Cerebellar cortex (tissue), 1 donor: ENCODE measurements at regions not wholly inside any gene's neighbourhood (a gene's known extent, or its start where the extent isn't known, plus 50 kb on each side); places are given as distances from the start of the nearest gene placed in this dataset.

Experiments
- DNase-seq: peaks from one replicate; pipeline ENCODE4 v3.0.0-alpha.2; 2015; ENCODE audit warnings: low spot score

DNA sequence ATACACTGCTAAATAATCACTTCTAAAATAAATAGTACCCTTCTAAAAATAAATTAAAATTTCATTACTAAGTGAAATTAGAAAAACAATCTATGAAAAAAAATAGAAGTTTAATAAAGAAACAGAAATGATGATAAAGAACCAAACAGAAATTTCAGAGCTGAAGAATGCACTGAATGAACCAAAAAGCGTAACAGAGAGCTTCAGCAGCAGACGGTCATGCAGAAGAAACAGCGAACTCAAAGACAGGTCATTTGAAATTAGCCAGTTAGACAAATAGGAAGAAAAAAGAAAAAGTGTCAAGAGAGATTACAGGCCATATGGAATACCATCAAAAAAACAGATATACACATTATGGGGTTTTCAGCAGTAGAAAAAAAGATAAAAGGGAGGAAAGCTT is 706.7 kb downstream of the TBC1D32 start:
- DNase-seq, result no peak

DNA sequence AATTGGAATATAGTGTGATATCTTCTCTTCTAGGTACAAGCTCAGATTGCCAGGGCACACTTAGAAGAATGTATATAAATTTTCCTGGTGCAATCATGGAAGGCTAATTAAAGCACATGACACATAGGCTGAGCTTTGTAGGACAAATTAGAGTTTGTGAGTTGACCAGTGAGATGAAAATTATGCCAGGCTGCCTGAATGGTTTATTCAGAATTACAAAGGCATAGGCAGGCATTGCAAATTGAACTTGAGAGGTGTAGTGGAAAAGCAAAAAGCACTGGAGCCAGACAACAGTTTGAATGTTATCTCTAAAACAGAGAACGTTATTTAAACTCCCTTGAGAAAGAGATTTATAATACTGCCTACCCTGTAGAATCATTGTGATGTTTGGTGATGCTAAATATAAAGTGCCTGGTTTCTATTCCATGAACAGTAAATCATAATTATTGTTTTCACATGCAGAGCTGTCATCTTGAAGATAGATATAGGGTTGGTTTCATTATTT is 712.1 kb downstream of the TBC1D32 start:
- DNase-seq, result no peak

DNA sequence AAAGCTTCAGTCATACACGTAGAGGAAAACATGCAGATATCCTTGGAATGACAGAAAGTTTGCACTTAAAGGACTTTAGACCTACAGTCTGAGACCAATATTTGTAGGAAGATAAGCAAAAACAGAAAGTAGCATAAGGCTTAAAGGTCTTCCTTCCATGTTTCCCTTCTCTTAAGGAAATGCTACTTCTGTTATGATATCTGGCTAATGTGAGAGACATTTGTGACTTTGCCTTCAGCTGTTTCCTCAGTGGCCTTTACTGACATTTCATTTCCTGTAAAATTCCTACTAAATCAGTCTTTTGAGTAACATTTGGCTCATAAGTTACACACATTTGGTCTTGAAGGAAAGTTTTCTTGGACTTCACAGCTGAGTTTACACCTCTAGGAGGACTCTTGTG is 713.4 kb downstream of the TBC1D32 start:
- DNase-seq, result no peak

DNA sequence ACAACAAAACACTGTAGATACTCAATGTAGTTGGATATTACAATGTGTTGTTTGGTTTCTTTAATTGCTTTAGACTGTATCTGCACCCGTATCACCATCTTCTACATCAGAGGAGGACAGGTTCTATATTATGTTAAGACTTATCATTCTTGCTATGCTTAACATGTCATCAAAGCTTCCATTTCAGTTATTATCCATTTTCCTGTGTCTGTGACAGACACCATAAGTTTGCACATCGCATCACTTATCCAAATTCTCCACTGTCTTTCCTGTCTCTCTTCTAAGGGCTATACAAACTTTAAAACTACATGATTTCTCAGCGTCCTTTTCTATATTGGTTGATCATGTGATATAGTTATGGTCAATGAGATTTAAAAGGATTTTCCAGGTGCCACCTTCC is 719.0 kb downstream of the TBC1D32 start:
- DNase-seq, result no peak

DNA sequence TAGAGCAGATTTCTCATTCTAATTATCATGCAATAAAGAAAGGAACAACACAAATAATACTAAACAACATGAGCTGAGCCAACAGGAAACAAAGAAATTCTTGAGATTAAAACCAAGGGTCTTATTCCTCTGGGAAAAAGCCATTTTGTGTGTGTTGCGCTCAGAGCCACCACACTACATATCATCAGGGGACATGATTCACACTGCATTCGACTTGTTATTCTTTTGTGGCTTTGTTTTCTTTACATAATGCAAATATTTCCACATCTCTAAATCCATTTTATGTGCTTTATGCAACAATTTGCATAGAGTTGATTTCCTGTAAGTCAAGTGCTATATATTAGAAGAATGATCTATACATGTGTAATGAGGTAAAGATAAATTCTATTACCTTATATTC is 719.6 kb downstream of the TBC1D32 start:
- no peak for DNase-seq

DNA sequence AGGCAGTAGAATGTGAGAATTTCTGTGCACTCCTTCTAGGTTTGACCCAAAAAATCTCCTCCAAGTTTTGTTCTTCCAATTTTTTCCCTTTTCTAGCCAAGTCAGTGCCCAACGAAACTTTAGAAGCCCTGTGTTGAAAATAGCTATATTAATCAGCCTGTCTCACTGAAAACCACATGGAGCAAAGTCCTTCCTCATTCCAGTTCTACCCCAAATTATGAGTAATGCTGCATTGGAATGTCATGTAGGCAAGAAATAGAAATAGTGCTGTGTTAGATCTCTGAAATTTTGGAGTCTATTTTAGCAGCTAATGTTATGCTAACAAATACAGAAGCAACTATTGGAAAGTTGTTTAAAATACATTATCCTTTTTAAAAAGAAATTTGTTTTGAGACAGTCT is 725.5 kb downstream of the TBC1D32 start:
- no peak for DNase-seq

DNA sequence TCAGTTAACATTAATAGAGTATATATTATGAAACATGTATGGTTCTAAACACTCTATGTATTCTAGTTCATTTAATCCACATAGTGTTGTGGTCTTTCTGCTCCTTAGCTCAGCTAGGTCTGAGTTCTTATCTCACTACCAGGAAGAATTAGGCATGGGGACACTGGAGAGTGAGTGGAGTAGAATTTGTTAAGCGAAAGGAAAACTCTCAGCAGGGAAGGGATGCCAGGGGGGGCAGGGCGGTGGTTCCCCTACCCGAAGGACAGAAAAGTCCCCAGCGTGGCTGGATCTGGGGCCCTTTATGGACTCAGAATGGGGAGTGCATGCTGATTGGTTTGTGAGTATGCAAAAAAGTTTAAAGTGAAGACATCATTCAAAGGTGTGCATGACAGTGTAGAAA is 727.5 kb downstream of the TBC1D32 start:
- DNase-seq, result no peak

DNA sequence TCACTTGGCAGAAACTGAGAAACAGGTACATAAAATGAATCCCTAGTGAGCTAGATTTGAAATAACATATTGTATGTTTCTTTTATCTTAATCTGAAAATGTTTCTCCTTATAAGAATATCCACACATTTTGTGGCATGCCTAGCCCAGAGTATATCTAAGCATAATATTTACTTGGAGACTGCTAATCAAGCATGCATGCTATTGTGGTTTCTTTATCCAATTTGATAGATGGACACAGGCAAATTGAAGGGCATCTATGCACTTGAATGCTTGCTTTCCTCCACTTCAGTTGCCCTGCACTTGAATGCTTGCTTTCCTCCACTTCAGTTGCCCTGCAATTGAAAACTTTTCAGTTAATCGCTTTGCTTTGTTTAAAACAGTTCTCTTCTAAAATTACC is 729.8 kb downstream of the TBC1D32 start:
- DNase-seq, result no peak

DNA sequence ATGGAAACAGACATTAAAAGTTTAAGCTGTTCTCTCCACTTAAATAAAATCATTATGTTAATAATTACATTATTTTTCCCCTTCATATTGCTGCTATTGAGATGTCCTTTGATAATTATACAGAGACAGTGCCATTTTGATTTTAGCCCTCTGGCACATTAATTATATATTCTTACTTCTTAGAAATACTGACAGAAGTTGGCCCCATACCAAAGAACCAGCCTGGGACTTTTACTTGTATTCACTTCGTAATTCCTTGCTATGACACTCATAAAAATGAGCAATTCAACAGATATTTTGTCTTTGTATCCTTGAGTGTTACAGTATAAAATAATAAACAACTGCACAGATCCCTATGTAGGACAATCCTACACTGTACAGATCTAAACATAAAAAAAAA is 743.7 kb downstream of the TBC1D32 start:
- no peak for DNase-seq

DNA sequence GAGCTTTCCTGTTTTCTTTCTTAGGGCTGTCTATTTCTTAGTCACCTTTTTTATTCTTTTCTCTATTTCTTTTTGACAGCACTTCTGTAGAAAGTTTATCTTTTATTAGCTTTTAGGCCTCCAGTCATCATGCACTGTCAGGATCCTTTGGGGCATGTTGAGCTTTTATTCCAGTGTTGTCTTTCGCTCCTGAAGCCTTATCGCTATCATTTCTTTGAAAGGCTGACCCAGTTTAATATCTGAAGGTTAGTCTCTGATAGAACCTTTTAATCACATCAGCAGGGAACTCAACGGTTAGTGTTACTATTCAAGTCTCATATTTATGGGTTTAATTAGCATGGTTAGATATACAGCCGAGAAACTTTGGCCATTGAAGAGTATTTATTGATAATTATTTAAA is 745.9 kb downstream of the TBC1D32 start:
- no peak for DNase-seq

DNA sequence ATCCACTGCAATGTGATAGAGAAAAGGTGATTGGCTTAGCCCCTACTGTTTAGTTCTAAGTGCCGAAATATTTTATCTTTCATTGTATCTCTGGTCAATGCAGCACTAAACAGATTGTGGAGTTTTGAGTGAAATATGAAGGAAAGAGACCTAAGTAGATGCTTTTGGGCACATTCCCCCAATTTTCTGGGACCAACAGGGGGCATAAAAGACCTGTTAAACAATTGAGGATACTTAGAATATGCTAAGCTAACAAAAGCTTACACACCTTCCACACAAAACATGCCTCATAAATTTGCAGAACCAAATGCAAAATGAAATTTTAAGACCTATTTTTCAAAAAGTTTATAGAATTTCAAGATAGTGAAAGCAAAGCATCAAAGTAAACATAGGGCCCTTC is 746.9 kb downstream of the TBC1D32 start:
- no peak for DNase-seq

DNA sequence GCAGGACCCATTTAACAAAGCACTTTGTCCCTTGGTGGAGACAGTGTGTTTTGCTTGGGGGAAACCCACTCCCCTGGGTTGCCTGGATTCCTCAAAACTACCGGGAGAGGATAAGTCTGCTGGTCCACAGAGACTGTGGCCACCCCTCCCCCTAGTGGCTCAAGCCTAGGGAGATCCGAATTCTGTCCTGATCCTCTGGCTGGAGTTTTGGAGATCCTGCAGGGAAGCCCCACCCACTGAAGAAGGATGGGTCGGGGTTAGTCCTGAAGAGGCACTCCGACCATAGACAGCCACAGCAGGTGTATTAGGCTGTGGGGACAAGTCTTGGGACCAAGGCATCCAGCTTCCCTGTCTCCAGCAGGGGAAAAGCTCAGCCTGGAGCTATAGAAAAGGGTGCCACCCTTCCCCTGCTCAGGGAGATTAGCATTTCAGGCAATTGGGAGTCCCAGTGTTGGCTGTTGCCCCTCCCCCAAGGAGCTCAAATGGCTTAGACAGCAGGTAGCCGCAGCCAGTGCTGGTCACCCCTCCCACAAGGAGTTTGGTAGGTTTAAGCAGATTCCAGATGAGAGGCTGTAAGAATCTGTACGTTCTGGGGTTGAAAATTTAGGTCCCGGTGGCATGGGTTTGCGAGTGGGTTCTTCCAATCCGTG is 750.0 kb downstream of the TBC1D32 start:
- DNase-seq, result no peak

DNA sequence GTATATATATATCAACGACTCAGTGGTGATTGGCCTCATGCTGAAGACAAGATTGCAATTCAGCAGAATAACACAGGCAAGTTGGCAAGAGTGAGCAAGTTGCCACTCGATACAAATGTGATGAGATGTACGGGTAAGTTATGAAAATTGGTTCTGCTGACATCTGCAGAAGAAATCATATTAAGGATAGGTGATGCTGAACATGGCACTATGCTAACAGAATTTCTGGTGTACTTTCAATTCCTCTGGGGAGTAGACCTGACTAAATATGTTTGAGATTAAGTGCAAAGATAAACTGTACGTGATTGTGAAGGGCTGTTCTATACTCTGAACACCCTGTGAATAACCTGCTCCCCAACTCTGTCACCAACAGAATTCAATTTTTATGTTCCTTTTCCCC is 758.2 kb downstream of the TBC1D32 start:
- DNase-seq, result no peak

DNA sequence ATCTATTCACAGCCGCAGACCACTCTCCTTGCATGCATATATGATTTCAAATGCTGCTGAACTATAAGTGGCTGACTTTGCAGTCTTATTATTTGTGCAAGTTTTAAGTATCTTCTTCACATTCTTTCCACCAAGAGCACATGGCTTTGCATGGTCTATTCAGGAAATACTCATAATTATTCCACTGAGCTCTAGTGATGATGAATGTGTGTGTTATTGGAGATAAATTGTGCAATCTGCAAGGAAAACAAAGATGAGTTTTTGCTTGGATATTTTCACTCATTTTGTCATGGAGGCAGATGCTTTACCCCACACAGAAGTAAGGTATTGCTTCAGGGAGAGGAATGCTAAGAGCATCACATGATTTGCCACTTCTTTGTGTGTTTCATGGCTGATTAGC is 764.6 kb downstream of the TBC1D32 start:
- DNase-seq, result no peak

DNA sequence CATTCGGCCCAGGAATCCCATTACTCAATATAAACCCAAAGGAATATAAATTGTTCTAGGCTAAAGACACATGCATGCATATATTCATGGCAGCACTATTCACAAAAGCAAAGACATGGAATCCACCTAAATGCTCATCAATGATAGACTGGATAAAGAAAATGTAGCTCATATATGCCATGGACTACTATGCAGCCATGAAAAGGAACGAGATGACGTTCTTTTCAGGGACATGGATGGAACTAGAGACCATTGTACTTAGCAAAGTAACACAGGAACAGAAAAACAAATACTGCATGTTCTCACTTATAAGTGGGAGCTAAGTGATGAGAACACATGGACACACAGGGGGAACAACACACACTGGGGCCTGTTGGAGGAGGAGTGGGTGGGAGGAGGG is 769.5 kb downstream of the TBC1D32 start:
- DNase-seq, result no peak

DNA sequence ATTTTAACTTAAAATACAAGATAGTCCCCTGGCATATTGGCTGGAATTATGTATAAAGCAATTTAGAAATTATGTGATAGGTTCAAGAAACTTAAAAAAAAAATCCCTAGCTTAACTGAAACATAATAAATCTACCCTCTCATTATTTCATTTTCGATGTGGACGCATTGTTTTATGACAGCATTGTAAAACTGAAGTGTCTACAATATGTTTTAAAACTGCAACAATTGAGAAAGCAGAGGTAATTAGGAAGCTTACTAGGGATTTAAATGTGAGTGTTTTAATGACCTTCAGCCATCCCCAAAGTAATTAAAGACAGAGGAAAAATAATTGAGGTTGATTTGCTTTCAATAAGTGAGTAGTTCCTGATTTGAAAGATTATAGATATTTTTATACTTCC is 776.0 kb downstream of the TBC1D32 start:
- DNase-seq, result no peak

DNA sequence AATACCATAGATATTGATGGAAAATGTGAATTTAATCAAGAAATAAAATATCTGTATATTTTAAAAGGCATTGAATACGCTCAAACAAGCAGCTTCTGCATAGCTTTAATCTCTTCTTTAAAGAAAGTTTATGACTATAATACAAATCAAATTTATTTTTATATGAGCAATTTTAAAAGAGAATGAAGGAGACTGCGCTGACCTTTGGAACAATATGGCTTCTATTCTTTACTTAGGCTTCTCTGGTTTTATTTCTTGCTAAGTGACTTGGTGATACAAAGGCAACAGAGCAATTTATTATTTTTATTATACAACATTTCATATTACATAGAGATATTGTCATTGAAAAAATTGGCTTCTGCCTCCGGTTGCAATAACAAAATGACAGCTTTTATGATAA is 776.7 kb downstream of the TBC1D32 start:
- DNase-seq, result no peak

DNA sequence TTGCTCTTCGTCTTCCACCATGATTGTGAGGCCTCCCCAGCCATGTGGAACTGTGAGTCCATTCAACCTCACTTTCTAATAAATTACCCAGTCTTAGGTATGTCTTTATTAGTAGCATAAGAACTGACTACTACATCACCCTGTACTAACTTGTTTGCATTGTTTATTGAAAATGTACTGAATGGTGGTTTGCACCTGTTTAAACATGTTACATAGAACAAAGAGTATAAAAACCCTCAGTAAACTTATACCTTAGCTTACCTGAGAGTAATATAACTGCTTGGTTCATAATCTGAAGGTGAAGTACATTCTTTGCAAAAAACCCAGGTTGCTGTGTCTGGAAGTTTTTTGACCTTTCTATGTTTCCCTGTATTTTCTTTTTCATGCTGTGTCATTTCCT is 777.8 kb downstream of the TBC1D32 start:
- DNase-seq, result no peak

DNA sequence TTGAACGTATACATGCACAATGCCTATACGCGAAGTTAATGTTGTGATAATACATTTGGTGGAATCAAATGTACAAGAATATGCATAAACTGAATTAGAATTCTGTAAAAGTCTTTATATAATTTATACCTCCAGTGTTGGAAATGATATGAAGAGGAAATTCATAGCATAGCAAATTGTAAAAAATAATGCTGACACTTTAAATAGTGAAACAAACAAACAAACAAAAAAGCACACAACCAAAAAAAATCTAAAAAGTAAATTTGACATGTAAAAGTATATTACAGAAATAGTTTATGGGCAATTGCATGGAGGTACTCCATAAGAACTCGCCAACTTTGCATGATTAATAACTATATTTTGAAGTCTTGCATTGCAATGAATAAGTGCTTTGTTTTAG is 780.9 kb downstream of the TBC1D32 start:
- DNase-seq, result no peak

DNA sequence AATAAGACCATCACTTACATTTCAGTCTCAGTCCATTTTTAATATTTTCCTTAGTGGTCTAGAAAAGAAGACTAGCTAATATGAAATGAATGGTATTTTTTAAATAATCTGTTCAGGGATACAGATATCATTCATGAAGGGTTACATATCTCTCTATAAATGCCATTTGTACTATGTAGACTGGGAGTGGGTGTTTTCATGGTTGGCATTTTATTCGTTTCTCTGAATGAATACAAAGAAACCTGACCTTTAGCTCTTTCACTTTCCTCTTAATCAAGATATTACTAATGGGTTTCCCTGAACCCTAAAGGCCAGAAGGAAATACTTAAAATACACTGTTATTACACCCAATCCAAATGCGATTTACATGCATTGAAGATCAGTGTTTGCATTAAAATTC is 788.9 kb downstream of the TBC1D32 start:
- no peak for DNase-seq

DNA sequence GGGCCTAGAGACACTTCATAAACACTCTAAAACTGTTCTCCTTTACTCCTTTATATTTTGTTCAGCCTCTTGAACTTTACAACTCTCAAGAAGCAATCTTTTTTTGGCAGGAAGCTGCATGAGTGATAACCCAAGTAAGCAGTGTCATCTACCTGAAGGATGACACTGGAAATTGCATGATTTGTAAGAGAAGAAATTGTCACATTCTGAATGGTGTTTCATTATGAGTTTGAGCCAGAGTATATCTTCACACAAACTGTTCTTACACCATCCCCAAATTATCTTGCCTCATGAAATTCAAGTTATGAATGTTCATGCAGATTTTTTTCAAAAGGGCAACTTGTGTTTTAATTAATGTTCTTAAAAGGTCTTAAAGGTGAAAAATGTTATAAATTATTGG is 799.3 kb downstream of the TBC1D32 start:
- DNase-seq, result no peak

DNA sequence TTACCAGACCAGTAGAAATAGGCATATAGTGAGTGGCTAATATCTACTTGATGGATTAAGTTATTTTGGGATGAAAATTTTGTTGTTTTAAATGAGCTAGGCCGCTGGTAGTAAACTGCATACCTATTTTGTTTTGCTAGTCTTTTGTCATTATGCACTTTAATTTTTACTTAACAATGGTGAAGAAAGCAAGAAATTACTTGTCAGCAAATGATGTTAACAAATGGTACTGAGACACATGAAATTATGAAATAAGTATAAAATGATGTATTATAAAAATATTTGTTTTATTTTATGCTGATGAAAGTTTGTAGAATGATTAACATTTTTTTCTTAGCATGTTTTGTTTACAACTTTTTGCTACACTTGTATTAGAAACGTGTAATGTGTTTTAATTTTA is 807.7 kb downstream of the TBC1D32 start:
- DNase-seq, result no peak

DNA sequence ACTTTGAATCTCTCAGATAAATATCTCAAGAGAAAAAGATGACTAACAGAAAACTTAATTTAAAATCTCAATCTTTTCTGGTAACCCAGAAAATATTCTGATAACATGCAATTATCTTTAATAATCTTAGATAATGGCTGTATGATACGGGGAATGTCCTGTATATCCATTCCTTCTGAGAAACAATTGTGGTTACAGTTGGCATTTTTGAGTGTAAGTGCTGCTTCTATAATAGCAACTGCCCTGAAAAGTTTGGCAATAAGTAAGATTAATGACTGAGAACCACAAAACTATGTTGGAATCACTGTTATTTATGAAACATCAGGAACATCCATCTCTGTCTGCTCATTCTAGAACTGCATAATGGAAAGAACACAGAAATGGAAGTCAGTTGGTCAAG is 819.7 kb downstream of the TBC1D32 start:
- no peak for DNase-seq

DNA sequence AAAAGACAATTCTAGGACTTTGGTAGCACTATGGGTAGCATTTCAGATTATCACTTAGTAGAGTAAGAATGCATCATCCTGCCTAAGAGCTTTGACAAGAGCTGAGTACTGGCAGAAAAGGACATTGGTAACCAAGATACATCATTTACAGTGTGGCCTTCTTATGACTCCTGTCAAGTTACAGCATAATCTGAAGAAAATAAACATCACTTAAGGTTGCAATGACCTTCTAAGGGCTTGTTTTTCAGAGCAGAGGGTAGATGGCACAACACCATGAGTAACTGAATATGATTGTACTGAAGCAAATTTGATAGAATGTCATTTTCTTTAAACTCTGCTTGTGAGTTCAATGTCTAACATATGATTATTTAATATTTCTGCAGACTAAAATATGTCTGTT is 822.6 kb downstream of the TBC1D32 start:
- DNase-seq, result no peak

DNA sequence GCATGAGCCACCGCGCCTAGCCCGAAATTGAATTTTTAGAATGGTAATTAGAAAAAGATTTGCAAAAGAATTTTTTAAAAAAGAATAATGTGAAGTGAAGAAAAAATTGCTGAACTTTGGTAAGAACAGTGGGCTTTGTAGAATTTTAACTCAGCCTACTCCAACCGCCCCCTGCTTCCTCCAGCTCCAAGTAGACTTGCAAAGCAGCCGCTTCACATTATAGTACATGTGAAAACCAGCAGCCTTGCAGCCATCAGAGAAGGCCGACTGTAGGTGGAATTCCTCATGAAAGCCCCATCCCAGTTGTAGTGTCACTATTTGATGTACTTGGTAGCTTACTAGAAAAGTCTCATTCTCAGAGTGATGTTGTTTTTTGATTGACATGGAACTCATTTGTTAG is 835.6 kb downstream of the TBC1D32 start:
- DNase-seq, result no peak
